GM18505 (cell line): ENCODE measurements at regions not wholly inside any gene's neighbourhood (a gene's known extent, or its start where the extent isn't known, plus 50 kb on each side); places are given as distances from the start of the nearest gene placed in this dataset.
"Not testable (repeated sequence)": the region's sequence is repeated elsewhere in the genome, so short reads cannot be mapped to it uniquely, and the experiment has no call there.

ENCODE experiments used
- ATAC-seq: cut with Tn5 transposase; IDR thresholded peaks from one replicate; pipeline ENCODE4 v1.9.1; 2021; ENCODE audit not compliant: unreplicated experiment
- POLR2A ChIP-seq: IDR thresholded peaks from 4 replicates; pipeline ENCODE4 v1.6.1; 2011; ENCODE audit warnings: borderline replicate concordance; ENCODE audit not compliant: insufficient read depth, insufficient read length; ENCODE audit errors: extremely low read depth

GRCh38 chr14:52142504-52142903, 73.6 kb upstream of the NID2 start:
- TF ChIP-seq POLR2A: no peak
- no peak for ATAC-seq

GRCh38 chr14:52131640-52132320, 62.9 kb upstream of the NID2 start:
- ATAC-seq: no peak
- no peak for TF ChIP-seq POLR2A

GRCh38 chr14:52129721-52130120, 60.9 kb upstream of the NID2 start:
- no peak for TF ChIP-seq POLR2A
- no peak for ATAC-seq

GRCh38 chr14:52125885-52126284, 57.0 kb upstream of the NID2 start:
- no peak for ATAC-seq

GRCh38 chr14:52124791-52125684, 56.2 kb upstream of the NID2 start:
- ATAC-seq: no peak
- no peak for TF ChIP-seq POLR2A

More at GRCh38 chr14:52125885-52126284, 57.0 kb upstream of the NID2 start:
- TF ChIP-seq POLR2A: no peak

- not testable (repeated sequence) for ATAC-seq
Observed at GRCh38 chr14:52122163-52122562, 53.3 kb upstream of the NID2 start.

- ATAC-seq: no peak
Observed at GRCh38 chr14:52121441-52121840, 52.6 kb upstream of the NID2 start.

GRCh38 chr14:52119030-52119429, 50.2 kb upstream of the NID2 start:
- no peak for TF ChIP-seq POLR2A
- no peak for ATAC-seq

More at GRCh38 chr14:52121441-52121840, 52.6 kb upstream of the NID2 start:
- no peak for TF ChIP-seq POLR2A
